Breast epithelium (tissue), 3 donors: ENCODE measurements at regions not wholly inside any gene's neighbourhood (a gene's known extent, or its start where the extent isn't known, plus 50 kb on each side); places are given as distances from the start of the nearest gene placed in this dataset.

ENCODE experiments used
- POLR2A ChIP-seq: fragments of 450-650 bp; IDR thresholded peaks from one replicate; pipeline ENCODE4 v1.6.1; 2016; ENCODE audit warnings: antibody characterized with exemption, mild to moderate bottlenecking, moderate library complexity
- POLR2AphosphoS5 ChIP-seq, 3 donors: sonication (generic); formaldehyde crosslinking; IDR thresholded peaks; one replicate each; pipeline ENCODE4 v1.6.1; 2017; ENCODE audit warnings: antibody characterized with exemption in 3 of 3
- TF ChIP-seq, protein P1 (sequence below), 3 donors: fragments of 450-650 bp; IDR thresholded peaks; one replicate each; pipeline ENCODE4 v1.5.1; 2016 to 2017; ENCODE audit warnings: antibody characterized with exemption in 3 of 3, mild to moderate bottlenecking in 3 of 3, moderate library complexity in 3 of 3

GRCh38 chr6:28655164-28655563, 129.5 kb downstream of the GPX5 start:
- TF ChIP-seq POLR2AphosphoS5 (IDR thresholded peaks at IDR 0.05), result no peak
- TF ChIP-seq, protein P1, sequence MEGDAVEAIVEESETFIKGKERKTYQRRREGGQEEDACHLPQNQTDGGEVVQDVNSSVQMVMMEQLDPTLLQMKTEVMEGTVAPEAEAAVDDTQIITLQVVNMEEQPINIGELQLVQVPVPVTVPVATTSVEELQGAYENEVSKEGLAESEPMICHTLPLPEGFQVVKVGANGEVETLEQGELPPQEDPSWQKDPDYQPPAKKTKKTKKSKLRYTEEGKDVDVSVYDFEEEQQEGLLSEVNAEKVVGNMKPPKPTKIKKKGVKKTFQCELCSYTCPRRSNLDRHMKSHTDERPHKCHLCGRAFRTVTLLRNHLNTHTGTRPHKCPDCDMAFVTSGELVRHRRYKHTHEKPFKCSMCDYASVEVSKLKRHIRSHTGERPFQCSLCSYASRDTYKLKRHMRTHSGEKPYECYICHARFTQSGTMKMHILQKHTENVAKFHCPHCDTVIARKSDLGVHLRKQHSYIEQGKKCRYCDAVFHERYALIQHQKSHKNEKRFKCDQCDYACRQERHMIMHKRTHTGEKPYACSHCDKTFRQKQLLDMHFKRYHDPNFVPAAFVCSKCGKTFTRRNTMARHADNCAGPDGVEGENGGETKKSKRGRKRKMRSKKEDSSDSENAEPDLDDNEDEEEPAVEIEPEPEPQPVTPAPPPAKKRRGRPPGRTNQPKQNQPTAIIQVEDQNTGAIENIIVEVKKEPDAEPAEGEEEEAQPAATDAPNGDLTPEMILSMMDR (IDR thresholded peaks at IDR 0.05), result no peak
- TF ChIP-seq POLR2A, result no peak
